SK-N-DZ (cell line): ENCODE measurements at regions not wholly inside any gene's neighbourhood (a gene's known extent, or its start where the extent isn't known, plus 50 kb on each side); places are given as distances from the start of the nearest gene placed in this dataset.
"Not testable (repeated sequence)": the region's sequence is repeated elsewhere in the genome, so short reads cannot be mapped to it uniquely, and the experiment has no call there.

Experiments used
- DNase-seq: peaks from one replicate; pipeline ENCODE4 v3.0.0-alpha.2; 2015; ENCODE audit warnings: low spot score

- not testable (repeated sequence) for DNase-seq
Measured at GRCh38 chr4:49323573-49323940, 337.5 kb downstream of the CWH43 start.
